ENCODE measurements at regions not wholly inside any gene's neighbourhood (a gene's known extent, or its start where the extent isn't known, plus 50 kb on each side); places are given as distances from the start of the nearest gene placed in this dataset.

GRCh38 chr6:80946402-80946801 is 806.1 kb downstream of the TENT5A start:
- TF ChIP-seq RCOR1 (IDR thresholded peaks at IDR 0.05; ENCODE audit: low read length) (no peak), YY1 (IDR thresholded peaks at IDR 0.05; ENCODE audit: low read depth) (no peak), POLR2AphosphoS5 (IDR thresholded peaks at IDR 0.05; ENCODE audit: low read depth, low read length) (no peak), RXRA (IDR thresholded peaks at IDR 0.05; ENCODE audit: borderline replicate concordance, low read depth) (no peak), RAD21 (IDR thresholded peaks at IDR 0.05; ENCODE audit: low read length) (no peak), EP300 (IDR thresholded peaks at IDR 0.05; ENCODE audit: borderline replicate concordance in 1 of 2, low read depth in 1 of 2, low read length in 1 of 2) (no peak), JUND (IDR thresholded peaks at IDR 0.05) (no peak), SIN3A (IDR thresholded peaks at IDR 0.05; ENCODE audit: borderline replicate concordance, low read depth, low read length) (no peak), TAF1 (IDR thresholded peaks at IDR 0.05; ENCODE audit: borderline replicate concordance, low read depth, low read length) (no peak), GABPA (IDR thresholded peaks at IDR 0.05; ENCODE audit: low read depth) (no peak)
- TF ChIP-seq, protein P1, sequence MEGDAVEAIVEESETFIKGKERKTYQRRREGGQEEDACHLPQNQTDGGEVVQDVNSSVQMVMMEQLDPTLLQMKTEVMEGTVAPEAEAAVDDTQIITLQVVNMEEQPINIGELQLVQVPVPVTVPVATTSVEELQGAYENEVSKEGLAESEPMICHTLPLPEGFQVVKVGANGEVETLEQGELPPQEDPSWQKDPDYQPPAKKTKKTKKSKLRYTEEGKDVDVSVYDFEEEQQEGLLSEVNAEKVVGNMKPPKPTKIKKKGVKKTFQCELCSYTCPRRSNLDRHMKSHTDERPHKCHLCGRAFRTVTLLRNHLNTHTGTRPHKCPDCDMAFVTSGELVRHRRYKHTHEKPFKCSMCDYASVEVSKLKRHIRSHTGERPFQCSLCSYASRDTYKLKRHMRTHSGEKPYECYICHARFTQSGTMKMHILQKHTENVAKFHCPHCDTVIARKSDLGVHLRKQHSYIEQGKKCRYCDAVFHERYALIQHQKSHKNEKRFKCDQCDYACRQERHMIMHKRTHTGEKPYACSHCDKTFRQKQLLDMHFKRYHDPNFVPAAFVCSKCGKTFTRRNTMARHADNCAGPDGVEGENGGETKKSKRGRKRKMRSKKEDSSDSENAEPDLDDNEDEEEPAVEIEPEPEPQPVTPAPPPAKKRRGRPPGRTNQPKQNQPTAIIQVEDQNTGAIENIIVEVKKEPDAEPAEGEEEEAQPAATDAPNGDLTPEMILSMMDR (IDR thresholded peaks at IDR 0.05) = no peak
- TF ChIP-seq, protein P2, sequence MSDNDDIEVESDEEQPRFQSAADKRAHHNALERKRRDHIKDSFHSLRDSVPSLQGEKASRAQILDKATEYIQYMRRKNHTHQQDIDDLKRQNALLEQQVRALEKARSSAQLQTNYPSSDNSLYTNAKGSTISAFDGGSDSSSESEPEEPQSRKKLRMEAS (IDR thresholded peaks at IDR 0.05; ENCODE audit: low read depth) = no peak
- TF ChIP-seq, protein P3, sequence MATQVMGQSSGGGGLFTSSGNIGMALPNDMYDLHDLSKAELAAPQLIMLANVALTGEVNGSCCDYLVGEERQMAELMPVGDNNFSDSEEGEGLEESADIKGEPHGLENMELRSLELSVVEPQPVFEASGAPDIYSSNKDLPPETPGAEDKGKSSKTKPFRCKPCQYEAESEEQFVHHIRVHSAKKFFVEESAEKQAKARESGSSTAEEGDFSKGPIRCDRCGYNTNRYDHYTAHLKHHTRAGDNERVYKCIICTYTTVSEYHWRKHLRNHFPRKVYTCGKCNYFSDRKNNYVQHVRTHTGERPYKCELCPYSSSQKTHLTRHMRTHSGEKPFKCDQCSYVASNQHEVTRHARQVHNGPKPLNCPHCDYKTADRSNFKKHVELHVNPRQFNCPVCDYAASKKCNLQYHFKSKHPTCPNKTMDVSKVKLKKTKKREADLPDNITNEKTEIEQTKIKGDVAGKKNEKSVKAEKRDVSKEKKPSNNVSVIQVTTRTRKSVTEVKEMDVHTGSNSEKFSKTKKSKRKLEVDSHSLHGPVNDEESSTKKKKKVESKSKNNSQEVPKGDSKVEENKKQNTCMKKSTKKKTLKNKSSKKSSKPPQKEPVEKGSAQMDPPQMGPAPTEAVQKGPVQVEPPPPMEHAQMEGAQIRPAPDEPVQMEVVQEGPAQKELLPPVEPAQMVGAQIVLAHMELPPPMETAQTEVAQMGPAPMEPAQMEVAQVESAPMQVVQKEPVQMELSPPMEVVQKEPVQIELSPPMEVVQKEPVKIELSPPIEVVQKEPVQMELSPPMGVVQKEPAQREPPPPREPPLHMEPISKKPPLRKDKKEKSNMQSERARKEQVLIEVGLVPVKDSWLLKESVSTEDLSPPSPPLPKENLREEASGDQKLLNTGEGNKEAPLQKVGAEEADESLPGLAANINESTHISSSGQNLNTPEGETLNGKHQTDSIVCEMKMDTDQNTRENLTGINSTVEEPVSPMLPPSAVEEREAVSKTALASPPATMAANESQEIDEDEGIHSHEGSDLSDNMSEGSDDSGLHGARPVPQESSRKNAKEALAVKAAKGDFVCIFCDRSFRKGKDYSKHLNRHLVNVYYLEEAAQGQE (IDR thresholded peaks at IDR 0.05; ENCODE audit: low read depth, low read length) = no peak
